HCT116 (cell line): ENCODE measurements at regions not wholly inside any gene's neighbourhood (a gene's known extent, or its start where the extent isn't known, plus 50 kb on each side); places are given as distances from the start of the nearest gene placed in this dataset.

ENCODE experiments used
- ATAC-seq: fragments of 200-7000 bp; cut with Tn5 transposase; 2 replicates; pipeline ENCODE4 v1.9.1; 2020; ENCODE audit warnings: mild to moderate bottlenecking, moderate library complexity
- BruUV-seq: library from RNA; stranded (reverse); fragments of 400-500 nt; replicated peaks from 2 replicates; lab custom pipeline; 2021; lab: Mats Ljungman, UMichigan
- CTCF ChIA-PET: fragments of 300-600 bp; sonication (Branson Sonifier 250); formaldehyde crosslinking; loops from one replicate; lab custom pipeline; 2021; ENCODE audit warnings: antibody characterized with exemption; lab: Charles Lee
- POLR2A ChIA-PET: fragments of 300-600, 350-600 bp; sonication (Branson Sonifier 250); formaldehyde crosslinking; loops from one replicate; lab custom pipeline; 2021; ENCODE audit warnings: antibody characterized with exemption; lab: Charles Lee
- RAD21 ChIA-PET, 2 experiments: fragments of 300-600 bp; sonication (Branson Sonifier 250); formaldehyde crosslinking; loops; one replicate each; lab custom pipeline; 2023; ENCODE audit warnings: low total read pairs in 2 of 2; ENCODE audit not compliant: uncharacterized antibody in 2 of 2, unreplicated experiment in 2 of 2, low non-redundant PET in 1 of 2; lab: Charles Lee
- DNase-seq: peaks from one replicate; pipeline ENCODE4 v3.0.0-alpha.2; 2010; ENCODE audit warnings: low read depth, low spot score
- H2AFZ ChIP-seq: fragments of 200-600 bp; shearing (Covaris generic), sonication (generic); 2 replicates; pipeline ENCODE4 v1.6.1; 2017; ENCODE audit warnings: low read depth, mixed run types, mixed read lengths, antibody characterized with exemption, low read length; ENCODE audit not compliant: poor library complexity, severe bottlenecking
- H3K27ac ChIP-seq: 2 replicates; pipeline ENCODE4 v1.5.1; 2012; ENCODE audit warnings: low read depth, low read length
- H3K27me3 ChIP-seq: fragments of 200-600 bp; sonication (generic); 2 replicates; pipeline ENCODE4 v1.6.1; 2016; ENCODE audit warnings: mixed run types, low read length, mixed read lengths; ENCODE audit not compliant: insufficient read depth
- H3K36me3 ChIP-seq, 2 experiments: fragments of 200-500 bp in 1 of 2; fragments of 200-600 bp in 1 of 2; sonication (Bioruptor generic) in 1 of 2; sonication (generic) in 1 of 2; 2 replicates each; pipeline versions ENCODE4 v1.5.1 to v1.6.1; 2014 to 2016; ENCODE audit warnings: low read length in 2 of 2, inconsistent platforms in 1 of 2, mixed read lengths in 1 of 2, mixed run types in 1 of 2; ENCODE audit not compliant: insufficient read depth in 2 of 2, control insufficient read depth in 1 of 2
- H3K4me1 ChIP-seq, 2 experiments: fragments of 200-600 bp in 1 of 2; sonication (generic) in 1 of 2; 2 replicates each; pipeline versions ENCODE4 v1.5.1 to v1.6.1; 2012 to 2017; ENCODE audit warnings: low read length in 2 of 2, inconsistent platforms in 1 of 2, mild to moderate bottlenecking in 1 of 2, mixed read lengths in 1 of 2, mixed run types in 1 of 2, moderate library complexity in 1 of 2; ENCODE audit not compliant: insufficient read depth in 2 of 2, control insufficient read depth in 1 of 2
- H3K4me2 ChIP-seq: fragments of 200-600 bp; sonication (generic); 2 replicates; pipeline ENCODE4 v1.6.1; 2017; ENCODE audit warnings: mixed run types, low read length, mixed read lengths
- H3K4me3 ChIP-seq, 2 experiments: fragments of 200-600 bp in 1 of 2; sonication (generic) in 1 of 2; replicated peaks in 1 of 2; 2 replicates each; pipeline ENCODE4 v1.5.1; 2011 to 2016; ENCODE audit warnings: low read length in 2 of 2, control low read depth in 1 of 2, low read depth in 1 of 2, mild to moderate bottlenecking in 1 of 2, mixed read lengths in 1 of 2, mixed run types in 1 of 2
- H3K79me2 ChIP-seq: fragments of 200-600 bp; sonication (generic); 2 replicates; pipeline ENCODE4 v1.6.1; 2017; ENCODE audit warnings: mild to moderate bottlenecking, mixed run types, low read length, moderate library complexity, mixed read lengths; ENCODE audit not compliant: insufficient read depth
- H3K9ac ChIP-seq: fragments of 200-600 bp; sonication (generic); 2 replicates; pipeline ENCODE4 v1.6.1; 2016; ENCODE audit warnings: low read length, mixed read lengths
- H3K9me2 ChIP-seq: fragments of 200-600 bp; sonication (generic), shearing (Covaris generic); 2 replicates; pipeline ENCODE4 v1.6.1; 2017; ENCODE audit warnings: mixed run types, mild to moderate bottlenecking, moderate library complexity; ENCODE audit not compliant: insufficient read depth
- H3K9me3 ChIP-seq, 2 experiments: fragments of 200-500 bp in 1 of 2; fragments of 200-600 bp in 1 of 2; sonication (Bioruptor generic) in 1 of 2; sonication (generic) in 1 of 2; 2 replicates each; pipeline ENCODE4 v1.6.1; 2014 to 2017; ENCODE audit warnings: low read length in 2 of 2, mixed read lengths in 2 of 2, inconsistent platforms in 1 of 2, low read depth in 1 of 2, mild to moderate bottlenecking in 1 of 2, mixed run types in 1 of 2, moderate library complexity in 1 of 2; ENCODE audit not compliant: control insufficient read depth in 1 of 2, insufficient read depth in 1 of 2
- H4K20me1 ChIP-seq: fragments of 200-600 bp; sonication (generic), shearing (Covaris generic); 2 replicates; pipeline ENCODE4 v1.6.1; 2017; ENCODE audit warnings: mixed run types, mild to moderate bottlenecking, moderate library complexity; ENCODE audit not compliant: insufficient read depth
- CBX3 ChIP-seq: IDR thresholded peaks from 2 replicates; pipeline ENCODE4 v1.6.1; 2012; ENCODE audit warnings: low read depth
- ELF1 ChIP-seq: IDR thresholded peaks from 2 replicates; pipeline ENCODE4 v1.6.1; 2012; ENCODE audit warnings: low read depth, borderline replicate concordance
- EZH2 ChIP-seq: fragments of 200-600 bp; sonication (generic); IDR thresholded peaks from 2 replicates; pipeline ENCODE4 v1.6.1; 2017; ENCODE audit warnings: antibody characterized with exemption, mixed run types
- FOSL1 ChIP-seq: IDR thresholded peaks from 2 replicates; pipeline ENCODE4 v1.6.1; 2012; ENCODE audit warnings: low read depth
- POLR2A ChIP-seq: IDR thresholded peaks from 2 replicates; pipeline ENCODE4 v1.7.0; 2011; ENCODE audit warnings: borderline replicate concordance; ENCODE audit not compliant: insufficient read depth, insufficient read length; ENCODE audit errors: extremely low read depth
- SP1 ChIP-seq: IDR thresholded peaks from 2 replicates; pipeline ENCODE4 v1.6.1; 2012; ENCODE audit warnings: low read depth
- YY1 ChIP-seq: IDR thresholded peaks from 2 replicates; pipeline ENCODE4 v1.6.1; 2011; ENCODE audit warnings: low read length, low read depth, moderate library complexity, mild to moderate bottlenecking; ENCODE audit not compliant: insufficient replicate concordance; ENCODE audit errors: extremely low read depth
- ZFX ChIP-seq: fragments of 450-650 bp; IDR thresholded peaks from 2 replicates; pipeline ENCODE4 v1.6.1; 2017
- ZNF274 ChIP-seq: fragments of 200-500 bp; sonication (Bioruptor generic); IDR thresholded peaks from 2 replicates; pipeline ENCODE4 v1.6.1; 2014; ENCODE audit warnings: mild to moderate bottlenecking, low read depth, low read length, inconsistent platforms
- intact Hi-C: fragments of 100-400 bp; cut with micrococcal nuclease; formaldehyde crosslinking; loops from 2 replicates; pipeline ENCODE4 v1.10.0; 2022
- TF ChIP-seq, protein P1 (sequence below): IDR thresholded peaks from 2 replicates; pipeline ENCODE4 v1.6.1; 2012; ENCODE audit warnings: low read depth
- TF ChIP-seq, protein P2 (sequence below): IDR thresholded peaks from 2 replicates; pipeline ENCODE4 v1.6.1; 2012
- TF ChIP-seq, protein P3 (sequence below), 3 experiments: fragments of 200-600 bp in 1 of 3; sonication (generic) in 1 of 3; IDR thresholded peaks in 2 of 3; conservative IDR thresholded peaks in 1 of 3; 2 replicates each; pipeline ENCODE4 v1.5.1; 2012 to 2017; ENCODE audit warnings: low read depth in 2 of 3, low read length in 2 of 3, antibody characterized with exemption in 1 of 3, borderline replicate concordance in 1 of 3, control low read depth in 1 of 3, mild to moderate bottlenecking in 1 of 3, mixed read lengths in 1 of 3, mixed run types in 1 of 3, moderate library complexity in 1 of 3; ENCODE audit not compliant: insufficient read depth in 1 of 3

DNA sequence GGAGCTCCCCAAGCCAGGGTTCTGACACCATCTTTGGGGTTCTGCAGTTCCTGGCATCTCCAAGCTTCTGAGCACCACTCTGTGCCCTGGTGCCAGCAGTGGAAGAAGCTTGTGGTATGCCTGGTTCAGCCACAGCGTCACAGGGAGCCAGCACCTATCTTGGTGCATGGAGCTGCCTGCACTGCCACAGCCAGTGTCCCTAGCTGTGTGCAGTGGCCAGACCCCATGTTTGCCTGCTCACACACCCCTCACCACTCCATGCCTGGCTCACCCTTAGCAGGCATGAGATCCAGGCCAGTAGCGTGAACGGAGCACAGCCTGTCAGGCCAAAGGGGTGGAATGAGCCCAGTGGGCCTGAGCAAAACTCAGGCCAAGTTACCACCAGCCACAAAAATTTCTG is 290.2 kb upstream of the LRATD1 start (continued):
- TF ChIP-seq, protein P1, sequence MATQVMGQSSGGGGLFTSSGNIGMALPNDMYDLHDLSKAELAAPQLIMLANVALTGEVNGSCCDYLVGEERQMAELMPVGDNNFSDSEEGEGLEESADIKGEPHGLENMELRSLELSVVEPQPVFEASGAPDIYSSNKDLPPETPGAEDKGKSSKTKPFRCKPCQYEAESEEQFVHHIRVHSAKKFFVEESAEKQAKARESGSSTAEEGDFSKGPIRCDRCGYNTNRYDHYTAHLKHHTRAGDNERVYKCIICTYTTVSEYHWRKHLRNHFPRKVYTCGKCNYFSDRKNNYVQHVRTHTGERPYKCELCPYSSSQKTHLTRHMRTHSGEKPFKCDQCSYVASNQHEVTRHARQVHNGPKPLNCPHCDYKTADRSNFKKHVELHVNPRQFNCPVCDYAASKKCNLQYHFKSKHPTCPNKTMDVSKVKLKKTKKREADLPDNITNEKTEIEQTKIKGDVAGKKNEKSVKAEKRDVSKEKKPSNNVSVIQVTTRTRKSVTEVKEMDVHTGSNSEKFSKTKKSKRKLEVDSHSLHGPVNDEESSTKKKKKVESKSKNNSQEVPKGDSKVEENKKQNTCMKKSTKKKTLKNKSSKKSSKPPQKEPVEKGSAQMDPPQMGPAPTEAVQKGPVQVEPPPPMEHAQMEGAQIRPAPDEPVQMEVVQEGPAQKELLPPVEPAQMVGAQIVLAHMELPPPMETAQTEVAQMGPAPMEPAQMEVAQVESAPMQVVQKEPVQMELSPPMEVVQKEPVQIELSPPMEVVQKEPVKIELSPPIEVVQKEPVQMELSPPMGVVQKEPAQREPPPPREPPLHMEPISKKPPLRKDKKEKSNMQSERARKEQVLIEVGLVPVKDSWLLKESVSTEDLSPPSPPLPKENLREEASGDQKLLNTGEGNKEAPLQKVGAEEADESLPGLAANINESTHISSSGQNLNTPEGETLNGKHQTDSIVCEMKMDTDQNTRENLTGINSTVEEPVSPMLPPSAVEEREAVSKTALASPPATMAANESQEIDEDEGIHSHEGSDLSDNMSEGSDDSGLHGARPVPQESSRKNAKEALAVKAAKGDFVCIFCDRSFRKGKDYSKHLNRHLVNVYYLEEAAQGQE: no peak
- TF ChIP-seq CBX3 (no peak), POLR2A (no peak), SP1 (no peak), FOSL1 (no peak)

DNA sequence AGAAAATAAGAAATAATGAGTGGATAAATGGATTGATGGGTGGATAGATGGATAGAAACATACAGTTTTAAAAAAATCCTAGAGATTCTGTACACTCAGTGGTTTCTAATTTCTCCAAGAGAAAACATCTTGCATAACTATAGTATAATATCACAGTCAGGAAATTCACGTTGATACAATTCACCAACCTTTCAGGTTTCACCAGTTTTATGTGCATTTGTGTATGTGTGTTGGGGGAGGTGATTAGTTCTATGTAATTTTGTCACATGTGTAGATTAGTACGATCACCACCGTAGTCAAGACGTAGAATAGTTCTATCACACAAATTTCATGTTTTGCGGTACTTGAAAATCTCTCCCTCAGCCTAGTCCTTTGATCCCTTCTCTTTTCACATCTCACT is 288.2 kb upstream of the LRATD1 start:
- Histone ChIP-seq H4K20me1 (no peaks in the 10 kb centered on the region), H2AFZ (no peak overlapping the region), H3K36me3 (no peaks in the 10 kb centered on the region; a peak in 1 of 4 replicates), H3K4me2 (no peak overlapping the region), H3K9ac (no peak overlapping the region), H3K9me3 (peaks cover 4 to 20% of the 10 kb centered on the region in 2 experiments; a peak in 2 of 4 replicates), H3K27ac (no peak overlapping the region), H3K27me3 (no peaks in the 10 kb centered on the region), H3K9me2 (no peaks in the 10 kb centered on the region), H3K4me3 (no peak overlapping the region), H3K79me2 (no peaks in the 10 kb centered on the region), H3K4me1 (no peaks in the 10 kb centered on the region)
- BruUV-seq: no TSS peak
- no peak for TF ChIP-seq ELF1
- TF ChIP-seq, protein P2, sequence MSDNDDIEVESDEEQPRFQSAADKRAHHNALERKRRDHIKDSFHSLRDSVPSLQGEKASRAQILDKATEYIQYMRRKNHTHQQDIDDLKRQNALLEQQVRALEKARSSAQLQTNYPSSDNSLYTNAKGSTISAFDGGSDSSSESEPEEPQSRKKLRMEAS: no peak
- TF ChIP-seq CBX3: no peak
- TF ChIP-seq ZFX: no peak
- TF ChIP-seq EZH2: no peak
- TF ChIP-seq, protein P3, sequence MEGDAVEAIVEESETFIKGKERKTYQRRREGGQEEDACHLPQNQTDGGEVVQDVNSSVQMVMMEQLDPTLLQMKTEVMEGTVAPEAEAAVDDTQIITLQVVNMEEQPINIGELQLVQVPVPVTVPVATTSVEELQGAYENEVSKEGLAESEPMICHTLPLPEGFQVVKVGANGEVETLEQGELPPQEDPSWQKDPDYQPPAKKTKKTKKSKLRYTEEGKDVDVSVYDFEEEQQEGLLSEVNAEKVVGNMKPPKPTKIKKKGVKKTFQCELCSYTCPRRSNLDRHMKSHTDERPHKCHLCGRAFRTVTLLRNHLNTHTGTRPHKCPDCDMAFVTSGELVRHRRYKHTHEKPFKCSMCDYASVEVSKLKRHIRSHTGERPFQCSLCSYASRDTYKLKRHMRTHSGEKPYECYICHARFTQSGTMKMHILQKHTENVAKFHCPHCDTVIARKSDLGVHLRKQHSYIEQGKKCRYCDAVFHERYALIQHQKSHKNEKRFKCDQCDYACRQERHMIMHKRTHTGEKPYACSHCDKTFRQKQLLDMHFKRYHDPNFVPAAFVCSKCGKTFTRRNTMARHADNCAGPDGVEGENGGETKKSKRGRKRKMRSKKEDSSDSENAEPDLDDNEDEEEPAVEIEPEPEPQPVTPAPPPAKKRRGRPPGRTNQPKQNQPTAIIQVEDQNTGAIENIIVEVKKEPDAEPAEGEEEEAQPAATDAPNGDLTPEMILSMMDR (IDR thresholded peaks at IDR 0.05 in 2 of 3, conservative IDR thresholded peaks at IDR 0.05 in 1 of 3; ENCODE audit: borderline replicate concordance in 1 of 3, insufficient read depth in 1 of 3, low read depth in 2 of 3, low read length in 2 of 3): no peak
- TF ChIP-seq ZNF274: no peak
- no peak for TF ChIP-seq YY1
- ATAC-seq (no peak), DNase-seq (no peak)
- POLR2A ChIA-PET: no interaction called here
- RAD21 ChIA-PET: no interaction called here
- intact Hi-C loops: no loop called here
- CTCF ChIA-PET: no interaction called here
